PC-9 (cell line): ENCODE measurements at regions not wholly inside any gene's neighbourhood (a gene's known extent, or its start where the extent isn't known, plus 50 kb on each side); places are given as distances from the start of the nearest gene placed in this dataset.
"Not testable (repeated sequence)": the region's sequence is repeated elsewhere in the genome, so short reads cannot be mapped to it uniquely, and the experiment has no call there.

Experiments
- CTCF ChIP-seq: fragments of 200-600 bp; sonication (generic); conservative IDR thresholded peaks from 2 replicates; pipeline ENCODE4 v1.6.1; 2017; ENCODE audit warnings: mixed run types, antibody characterized with exemption, mild to moderate bottlenecking, moderate library complexity
- EZH2 ChIP-seq: fragments of 200-600 bp; sonication (generic); IDR thresholded peaks from 2 replicates; pipeline ENCODE4 v1.8.0; 2017; ENCODE audit warnings: antibody characterized with exemption, low read depth

GRCh38 chr5:177938767-177939166 lies 57.3 kb downstream of the PROP1 start:
- TF ChIP-seq CTCF, EZH2: not testable (repeated sequence)
